Medulla oblongata (tissue), 1 donor: ENCODE measurements at regions not wholly inside any gene's neighbourhood (a gene's known extent, or its start where the extent isn't known, plus 50 kb on each side); places are given as distances from the start of the nearest gene placed in this dataset.

Experiments
- DNase-seq: peaks from one replicate; pipeline ENCODE4 v3.0.0-alpha.2; 2015; ENCODE audit errors: extremely low spot score

- no peak for DNase-seq
Measured at GRCh38 chr1:217373761-217374701, 256.9 kb downstream of the GPATCH2 start.

- DNase-seq = no peak
Measured at GRCh38 chr1:217372049-217372970, 258.6 kb downstream of the GPATCH2 start.

- DNase-seq = no peak
Measured at GRCh38 chr1:217370757-217371156, 260.1 kb downstream of the GPATCH2 start.

GRCh38 chr1:217369996-217370551, 260.8 kb downstream of the GPATCH2 start:
- DNase-seq = no peak

GRCh38 chr1:217369271-217369981, 261.5 kb downstream of the GPATCH2 start:
- DNase-seq = no peak

- DNase-seq = no peak
Measured at GRCh38 chr1:217364220-217364619, 266.7 kb downstream of the GPATCH2 start.

GRCh38 chr1:217363319-217363718, 267.6 kb downstream of the GPATCH2 start:
- no peak for DNase-seq

GRCh38 chr1:217360510-217360909, 270.4 kb downstream of the GPATCH2 start:
- DNase-seq = no peak

- no peak for DNase-seq
Measured at GRCh38 chr1:217354895-217355294, 276.0 kb downstream of the GPATCH2 start.

- DNase-seq = no peak
Measured at GRCh38 chr1:217348960-217349664, 281.8 kb downstream of the GPATCH2 start.

GRCh38 chr1:217344712-217345111, 286.2 kb downstream of the GPATCH2 start:
- no peak for DNase-seq

GRCh38 chr1:217343907-217344306, 287.0 kb downstream of the GPATCH2 start:
- no peak for DNase-seq

- no peak for DNase-seq
Measured at GRCh38 chr1:217342105-217342504, 288.8 kb downstream of the GPATCH2 start.

GRCh38 chr1:217336724-217337123, 294.2 kb downstream of the GPATCH2 start:
- DNase-seq = no peak

GRCh38 chr1:217333939-217334338, 297.0 kb downstream of the GPATCH2 start:
- peak; percentile 26 for DNase-seq

- peak; percentile 28 for DNase-seq
Measured at GRCh38 chr1:217332431-217333065, 298.3 kb downstream of the GPATCH2 start.

- DNase-seq = no peak
Measured at GRCh38 chr1:217331698-217332097, 299.2 kb downstream of the GPATCH2 start.

GRCh38 chr1:217327901-217328300, 303.0 kb downstream of the GPATCH2 start:
- DNase-seq = no peak

- peak; percentile 56 for DNase-seq
Measured at GRCh38 chr1:217322834-217323233, 308.1 kb downstream of the GPATCH2 start.

- DNase-seq = no peak
Measured at GRCh38 chr1:217315346-217315745, 315.5 kb downstream of the GPATCH2 start.
